IMR-90 (cell line): ENCODE measurements at regions not wholly inside any gene's neighbourhood (a gene's known extent, or its start where the extent isn't known, plus 50 kb on each side); places are given as distances from the start of the nearest gene placed in this dataset.

Experiments used
- ATAC-seq: fragments of 200-7000 bp; cut with Tn5 transposase; 2 replicates; pipeline ENCODE4 v1.9.1; 2020; ENCODE audit warnings: low read depth, mild to moderate bottlenecking, moderate library complexity
- BruUV-seq: library from RNA; stranded (reverse); fragments of 400-500 nt; replicated peaks from 2 replicates; lab custom pipeline; 2021; lab: Mats Ljungman, UMichigan
- CTCF ChIA-PET: fragments of 300-600 bp; formaldehyde crosslinking; extraction: SDS; loops from one replicate; lab custom pipeline; 2021; ENCODE audit warnings: antibody characterized with exemption; lab: Yijun Ruan, JAX
- POLR2A ChIA-PET: fragments of 300-600 bp; sonication (Branson Sonifier 250); formaldehyde crosslinking; loops from one replicate; lab custom pipeline; 2022; ENCODE audit warnings: antibody characterized with exemption; ENCODE audit not compliant: unreplicated experiment; lab: Charles Lee
- DNase-seq: peaks from one replicate; pipeline ENCODE4 v3.0.0; 2013
- H2AFZ ChIP-seq: replicated peaks from 2 replicates; pipeline ENCODE3; 2013; ENCODE audit warnings: low read length, mild to moderate bottlenecking; ENCODE audit not compliant: poor library complexity
- H2AK5ac ChIP-seq: 2 replicates; pipeline ENCODE4 v1.6.1; 2013; ENCODE audit warnings: low read depth, low read length, inconsistent platforms
- H2AK9ac ChIP-seq: replicated peaks from 2 replicates; pipeline ENCODE3; 2013; ENCODE audit warnings: mild to moderate bottlenecking, low read depth, low read length, moderate library complexity; ENCODE audit not compliant: poor library complexity
- H2BK120ac ChIP-seq: 2 replicates; pipeline ENCODE4 v1.6.1; 2013; ENCODE audit warnings: low read depth, low read length, inconsistent platforms
- H2BK15ac ChIP-seq: 3 replicates; pipeline ENCODE4 v1.6.1; 2013; ENCODE audit warnings: low read depth, low read length, inconsistent platforms
- H2BK20ac ChIP-seq: 2 replicates; pipeline ENCODE4 v1.6.1; 2013; ENCODE audit warnings: low read depth, mild to moderate bottlenecking, inconsistent platforms, low read length, moderate library complexity
- H2BK5ac ChIP-seq: 2 replicates; pipeline ENCODE4 v1.6.1; 2013; ENCODE audit warnings: mild to moderate bottlenecking, low read depth, low read length, inconsistent platforms; ENCODE audit not compliant: poor library complexity, severe bottlenecking
- H3K14ac ChIP-seq: replicated peaks from 2 replicates; pipeline ENCODE4 v1.6.1; 2013; ENCODE audit warnings: low read depth, low read length, inconsistent platforms
- H3K18ac ChIP-seq: 2 replicates; pipeline ENCODE4 v1.6.1; 2013; ENCODE audit warnings: low read depth, low read length, control low read depth
- H3K23ac ChIP-seq: 2 replicates; pipeline ENCODE4 v1.6.1; 2013; ENCODE audit warnings: low read depth, low read length, inconsistent platforms
- H3K27ac ChIP-seq: 2 replicates; pipeline ENCODE4 v1.5.1; 2013; ENCODE audit warnings: mild to moderate bottlenecking, control low read depth, low read length; ENCODE audit not compliant: insufficient read depth
- H3K27me3 ChIP-seq: 2 replicates; pipeline ENCODE4 v1.6.1; 2013; ENCODE audit warnings: low read length; ENCODE audit not compliant: control insufficient read depth, insufficient read depth
- H3K36me3 ChIP-seq: 2 replicates; pipeline ENCODE4 v1.6.1; 2013; ENCODE audit warnings: low read length, mixed read lengths; ENCODE audit not compliant: control insufficient read depth, insufficient read depth
- H3K4ac ChIP-seq: 2 replicates; pipeline ENCODE4 v1.6.1; 2013; ENCODE audit warnings: low read depth, low read length, inconsistent platforms
- H3K4me1 ChIP-seq: 2 replicates; pipeline ENCODE4 v1.6.1; 2013; ENCODE audit warnings: low read length, mixed read lengths; ENCODE audit not compliant: control insufficient read depth, insufficient read depth
- H3K4me2 ChIP-seq: 2 replicates; pipeline ENCODE4 v1.6.1; 2013; ENCODE audit warnings: low read depth, mild to moderate bottlenecking, control low read depth, low read length, moderate library complexity
- H3K4me3 ChIP-seq: 2 replicates; pipeline ENCODE4 v1.5.1; 2013; ENCODE audit warnings: low read depth, mild to moderate bottlenecking, control low read depth, low read length, moderate library complexity; ENCODE audit not compliant: insufficient read depth
- H3K56ac ChIP-seq: 2 replicates; pipeline ENCODE4 v1.6.1; 2013; ENCODE audit warnings: low read length, inconsistent platforms; ENCODE audit not compliant: insufficient read depth; ENCODE audit errors: extremely low read depth
- H3K79me1 ChIP-seq, 2 experiments: 2 replicates each; pipeline ENCODE4 v1.6.1; 2013; ENCODE audit warnings: low read length in 2 of 2, inconsistent platforms in 1 of 2, low read depth in 1 of 2
- H3K9ac ChIP-seq: 2 replicates; pipeline ENCODE4 v1.6.1; 2013; ENCODE audit warnings: low read depth, low read length, control low read depth
- H3K9me1 ChIP-seq: 2 replicates; pipeline ENCODE4 v1.6.1; 2013; ENCODE audit warnings: low read length, inconsistent platforms; ENCODE audit not compliant: insufficient read depth
- H3K9me3 ChIP-seq: 2 replicates; pipeline ENCODE4 v1.6.1; 2013; ENCODE audit warnings: low read length; ENCODE audit not compliant: control insufficient read depth, insufficient read depth
- H4K20me1 ChIP-seq: 2 replicates; pipeline ENCODE4 v1.6.1; 2013; ENCODE audit warnings: low read length, inconsistent platforms; ENCODE audit not compliant: insufficient read depth
- H4K5ac ChIP-seq: 2 replicates; pipeline ENCODE4 v1.6.1; 2013; ENCODE audit warnings: mild to moderate bottlenecking, low read depth, low read length, control low read depth
- H4K8ac ChIP-seq, 2 experiments: 2 replicates each; pipeline ENCODE4 v1.6.1; 2013; ENCODE audit warnings: low read depth in 2 of 2, low read length in 2 of 2, control low read depth in 1 of 2, inconsistent platforms in 1 of 2
- H4K91ac ChIP-seq: 2 replicates; pipeline ENCODE4 v1.6.1; 2013; ENCODE audit warnings: low read depth, low read length, inconsistent platforms; ENCODE audit not compliant: insufficient read depth
- CEBPB ChIP-seq: IDR thresholded peaks from 2 replicates; pipeline ENCODE4 v1.6.1; 2012; ENCODE audit warnings: low read depth, low read length, improper control_type of control experiment
- CHD1 ChIP-seq: IDR thresholded peaks from 2 replicates; pipeline ENCODE4 v1.6.1; 2012; ENCODE audit warnings: low read depth, low read length, improper control_type of control experiment
- CTCF ChIP-seq: conservative IDR thresholded peaks from 2 replicates; pipeline ENCODE4 v1.5.1; 2012; ENCODE audit warnings: mild to moderate bottlenecking, low read depth, low read length, improper control_type of control experiment
- ELK1 ChIP-seq: fragments of 150-350 bp; IDR thresholded peaks from 2 replicates; pipeline ENCODE4 v1.6.1; 2016; ENCODE audit warnings: low read depth, mild to moderate bottlenecking, low read length, moderate library complexity, borderline replicate concordance
- FOS ChIP-seq: fragments of 150-350 bp; IDR thresholded peaks from 2 replicates; pipeline ENCODE4 v1.6.1; 2016; ENCODE audit warnings: low read depth, low read length
- MAFK ChIP-seq: IDR thresholded peaks from 2 replicates; pipeline ENCODE4 v1.6.1; 2012; ENCODE audit warnings: low read depth, low read length, improper control_type of control experiment
- MAZ ChIP-seq: IDR thresholded peaks from 2 replicates; pipeline ENCODE4 v1.6.1; 2012; ENCODE audit warnings: low read depth, mild to moderate bottlenecking, low read length, improper control_type of control experiment, moderate library complexity, borderline replicate concordance
- MXI1 ChIP-seq: IDR thresholded peaks from 2 replicates; pipeline ENCODE4 v1.6.1; 2012; ENCODE audit warnings: low read depth, mild to moderate bottlenecking, low read length, moderate library complexity, borderline replicate concordance
- NFE2L2 ChIP-seq: fragments of 150-350 bp; IDR thresholded peaks from 2 replicates; pipeline ENCODE4 v1.6.1; 2016; ENCODE audit warnings: low read depth, mild to moderate bottlenecking, low read length
- POLR2A ChIP-seq: IDR thresholded peaks from 2 replicates; pipeline ENCODE4 v1.6.1; 2012; ENCODE audit warnings: mild to moderate bottlenecking, low read depth, low read length
- RAD21 ChIP-seq: IDR thresholded peaks from 2 replicates; pipeline ENCODE4 v1.6.1; 2012; ENCODE audit warnings: low read length, improper control_type of control experiment
- RFX5 ChIP-seq: IDR thresholded peaks from 2 replicates; pipeline ENCODE4 v1.8.0; 2012; ENCODE audit warnings: low read depth, mild to moderate bottlenecking, low read length, moderate library complexity
- SMC3 ChIP-seq: fragments of 150-350 bp; IDR thresholded peaks from 2 replicates; pipeline ENCODE4 v1.6.1; 2016; ENCODE audit warnings: low read depth, mild to moderate bottlenecking, antibody characterized with exemption, low read length, moderate library complexity
- USF2 ChIP-seq: fragments of 150-350 bp; IDR thresholded peaks from 2 replicates; pipeline ENCODE4 v1.6.1; 2017; ENCODE audit warnings: mild to moderate bottlenecking, antibody characterized with exemption, low read length, low read depth
- WGBS, 2 experiments: methylation state at CpG; one replicate each; pipeline versions ENCODE4 v1.1.5 to v1.1.7; 2013; ENCODE audit warnings: missing lambda C conversion rate in 2 of 2; ENCODE audit not compliant: insufficient read length in 1 of 2; ENCODE audit errors: extremely low coverage in 2 of 2; 5-methylcytosine and 5-hydroxymethylcytosine counted together
- dilution Hi-C: fragments of 300-500 bp; cut with HindIII; formaldehyde crosslinking; loops from one replicate; pipeline ENCODE4 v1.14.3; 2018; ENCODE audit warnings: low sequenced_read_pairs; ENCODE audit not compliant: unreplicated experiment
- in situ Hi-C: fragments of 300-500 bp; cut with MboI; formaldehyde crosslinking; loops from 3 replicates; pipeline ENCODE4 v1.14.3; 2019; ENCODE audit warnings: low sequenced_read_pairs, inconsistent platforms, mixed read lengths
- intact Hi-C: fragments of 100-400 bp; cut with micrococcal nuclease; formaldehyde crosslinking; loops from 2 replicates; pipeline ENCODE4 v1.10.0; 2022

GRCh38 chr14:94836849-94837248, 66.9 kb upstream of the GSC start:
- no peak overlapping the region for H3K9ac ChIP-seq
- no peak overlapping the region for H4K91ac ChIP-seq
- no peak overlapping the region for H4K8ac ChIP-seq
- no peak overlapping the region for H3K56ac ChIP-seq
- H3K18ac ChIP-seq, result no peak overlapping the region
- peaks cover 7% of the 10 kb centered on the region for H3K9me3 ChIP-seq
- H3K9me1 ChIP-seq, result no peaks in the 10 kb centered on the region
- no peak overlapping the region for H3K4me3 ChIP-seq
- in situ Hi-C loops, result no loop called here
- H2BK20ac ChIP-seq, result no peak overlapping the region
- no CpG with 5 or more reads among the region's 2 CpGs for WGBS, 2 experiments
- H3K4me2 ChIP-seq, result no peak overlapping the region
- dilution Hi-C loops, result no loop called here
- no peak overlapping the region for H2AK9ac ChIP-seq
- H2BK5ac ChIP-seq, result no peak overlapping the region
- no TSS peak for BruUV-seq
- POLR2A ChIA-PET, result no interaction called here
- CTCF ChIA-PET, result no interaction called here
- no peaks in the 10 kb centered on the region for H3K27me3 ChIP-seq
- H2AK5ac ChIP-seq, result no peak overlapping the region
- no peaks in the 10 kb centered on the region for H4K20me1 ChIP-seq
- intact Hi-C loops, result no loop called here
- no peaks in the 10 kb centered on the region for H3K4me1 ChIP-seq
- no peak overlapping the region for H2BK120ac ChIP-seq
- TF ChIP-seq ELK1, result no peak
- no peak for TF ChIP-seq FOS
- TF ChIP-seq RFX5, result no peak
- TF ChIP-seq NFE2L2, result no peak
- TF ChIP-seq USF2, result no peak
- no peak for TF ChIP-seq MXI1
- no peak for TF ChIP-seq RAD21
- no peak for TF ChIP-seq SMC3
- no peak for TF ChIP-seq POLR2A
- TF ChIP-seq CEBPB, result no peak
- no peak for TF ChIP-seq CTCF
- no peak for TF ChIP-seq MAFK
- TF ChIP-seq CHD1, result no peak
- no peak for TF ChIP-seq MAZ
- no peak overlapping the region for H2AFZ ChIP-seq
- H3K79me1 ChIP-seq, result no peaks in the 10 kb centered on the region
- H3K4ac ChIP-seq, result no peak overlapping the region
- no peak for DNase-seq
- no peak overlapping the region for H3K23ac ChIP-seq
- no peak overlapping the region for H3K27ac ChIP-seq
- ATAC-seq, result no peak
- H3K36me3 ChIP-seq, result no peaks in the 10 kb centered on the region
- H4K5ac ChIP-seq, result no peak overlapping the region
- no peak overlapping the region for H2BK15ac ChIP-seq
- H3K14ac ChIP-seq, result no peak overlapping the region
